HepG2 (cell line): ENCODE measurements at regions not wholly inside any gene's neighbourhood (a gene's known extent, or its start where the extent isn't known, plus 50 kb on each side); places are given as distances from the start of the nearest gene placed in this dataset.
A peak's percentile ranks its signal among the peaks of the same experiment; 100 is the strongest.

Experiments
- ATF2 ChIP-seq: sonication (generic); formaldehyde crosslinking; IDR thresholded peaks from 2 replicates; pipeline ENCODE4 v1.4.0; 2020; ENCODE audit warnings: missing genetic modification reagents
- DR1 ChIP-seq: sonication (generic); formaldehyde crosslinking; IDR thresholded peaks from 2 replicates; pipeline ENCODE4 v1.8.0; 2021; ENCODE audit warnings: mild to moderate bottlenecking, missing genetic modification reagents, inconsistent platforms
- E2F2 ChIP-seq: sonication (generic); formaldehyde crosslinking; IDR thresholded peaks from 2 replicates; pipeline ENCODE4 v1.4.0; 2020; ENCODE audit warnings: missing genetic modification reagents, borderline replicate concordance
- EED ChIP-seq: sonication (generic); formaldehyde crosslinking; IDR thresholded peaks from 2 replicates; pipeline ENCODE4 v1.5.0; 2020; ENCODE audit warnings: mild to moderate bottlenecking, missing genetic modification reagents
- ELF1 ChIP-seq: sonication (generic); formaldehyde crosslinking; IDR thresholded peaks from 2 replicates; pipeline ENCODE4 v1.4.0; 2020; ENCODE audit warnings: missing genetic modification reagents
- ERF ChIP-seq: IDR thresholded peaks from 2 replicates; pipeline ENCODE4 v1.6.1; 2018; ENCODE audit warnings: missing biosample characterization, missing genetic modification reagents
- ESRRA ChIP-seq: sonication (generic); formaldehyde crosslinking; IDR thresholded peaks from 2 replicates; pipeline ENCODE4 v1.5.1; 2020; ENCODE audit warnings: mild to moderate bottlenecking, low read depth, missing genetic modification reagents
- FLYWCH1 ChIP-seq: sonication (generic); formaldehyde crosslinking; IDR thresholded peaks from 2 replicates; pipeline ENCODE4 v1.8.1; 2023; ENCODE audit warnings: mild to moderate bottlenecking, missing genetic modification reagents
- FOXK2 ChIP-seq: fragments of 450-650 bp; IDR thresholded peaks from 2 replicates; pipeline ENCODE4 v1.6.1; 2016
- FOXP1 ChIP-seq, 2 experiments: fragments of 450-650 bp in 1 of 2; IDR thresholded peaks; 2 replicates each; pipeline ENCODE4 v1.6.1; 2017 to 2018; ENCODE audit warnings: antibody characterized with exemption in 1 of 2
- HOMEZ ChIP-seq: IDR thresholded peaks from 2 replicates; pipeline ENCODE4 v1.6.1; 2016; ENCODE audit warnings: low read depth
- JDP2 ChIP-seq: sonication (generic); formaldehyde crosslinking; IDR thresholded peaks from 2 replicates; pipeline ENCODE4 v1.8.1; 2022; ENCODE audit warnings: missing genetic modification reagents, borderline replicate concordance
- MEF2D ChIP-seq: sonication (generic); formaldehyde crosslinking; IDR thresholded peaks from 2 replicates; pipeline ENCODE4 v1.5.1; 2020; ENCODE audit warnings: mild to moderate bottlenecking, missing genetic modification reagents
- MEIS2 ChIP-seq: sonication (generic); formaldehyde crosslinking; IDR thresholded peaks from 2 replicates; pipeline ENCODE4 v1.9.0; 2021; ENCODE audit warnings: mild to moderate bottlenecking, missing genetic modification reagents
- RAD21 ChIP-seq: fragments of 450-650 bp; formaldehyde crosslinking; IDR thresholded peaks from 2 replicates; pipeline ENCODE4 v1.5.0; 2020; ENCODE audit warnings: mild to moderate bottlenecking
- SATB2 ChIP-seq: sonication (generic); formaldehyde crosslinking; IDR thresholded peaks from 2 replicates; pipeline ENCODE4 v1.5.0; 2020; ENCODE audit warnings: missing genetic modification reagents
- SMYD3 ChIP-seq: sonication (generic); formaldehyde crosslinking; IDR thresholded peaks from 2 replicates; pipeline ENCODE4 v1.8.1; 2023; ENCODE audit warnings: mild to moderate bottlenecking, missing genetic modification reagents
- SOX13 ChIP-seq, 3 experiments: fragments of 450-650 bp in 1 of 3; sonication (generic) in 1 of 3; formaldehyde crosslinking in 1 of 3; IDR thresholded peaks in 2 of 3; conservative IDR thresholded peaks in 1 of 3; 2 replicates each; pipeline versions ENCODE4 v1.5.0 to v1.6.1; 2016 to 2020; ENCODE audit warnings: antibody characterized with exemption in 1 of 3, mild to moderate bottlenecking in 1 of 3, missing compliant biosample characterization in 1 of 3, missing genetic modification reagents in 1 of 3, moderate library complexity in 1 of 3
- TARDBP ChIP-seq: sonication (generic); formaldehyde crosslinking; IDR thresholded peaks from 2 replicates; pipeline ENCODE4 v1.8.0; 2022; ENCODE audit warnings: mild to moderate bottlenecking, missing genetic modification reagents
- TCF7L2 ChIP-seq: IDR thresholded peaks from 2 replicates; pipeline ENCODE4 v1.6.1; 2011; ENCODE audit warnings: mild to moderate bottlenecking, low read depth, low read length, moderate library complexity
- ZFYVE20 ChIP-seq: sonication (generic); formaldehyde crosslinking; IDR thresholded peaks from 2 replicates; pipeline ENCODE4 v1.8.0; 2023; ENCODE audit warnings: low read depth, mild to moderate bottlenecking, moderate library complexity, missing genetic modification reagents, borderline replicate concordance
- ZNF101 ChIP-seq: sonication (generic); formaldehyde crosslinking; IDR thresholded peaks from 2 replicates; pipeline ENCODE4 v1.4.0; 2020; ENCODE audit warnings: mild to moderate bottlenecking, low read depth, missing genetic modification reagents, borderline replicate concordance
- ZNF180 ChIP-seq: sonication (generic); formaldehyde crosslinking; IDR thresholded peaks from 2 replicates; pipeline ENCODE4 v1.4.0; 2020; ENCODE audit warnings: low read depth, missing genetic modification reagents, borderline replicate concordance
- ZNF24 ChIP-seq: fragments of 450-650 bp; IDR thresholded peaks from 2 replicates; pipeline ENCODE4 v1.6.1; 2017; ENCODE audit warnings: antibody characterized with exemption, mild to moderate bottlenecking
- ZNF282 ChIP-seq: fragments of 450-650 bp; IDR thresholded peaks from 2 replicates; pipeline ENCODE4 v1.6.1; 2018; ENCODE audit not compliant: partially characterized antibody
- ZSCAN9 ChIP-seq: IDR thresholded peaks from 2 replicates; pipeline ENCODE4 v1.6.1; 2016; ENCODE audit warnings: borderline replicate concordance

GRCh38 chr2:8599421-8600242, 82.2 kb upstream of the ID2 start (continued):
- TF ChIP-seq ZSCAN9 (CRISPR knock-in tag) (no peak), ZNF24 (no peak), MEF2D (CRISPR knock-in tag) (peak; percentile 87), ZNF101 (CRISPR knock-in tag) (no peak), EED (CRISPR knock-in tag) (no peak), ZNF282 (no peak), ATF2 (CRISPR knock-in tag) (0 out of 2 replicates have a peak, but pooled peaks have one; percentile 49), ELF1 (CRISPR knock-in tag) (peak; percentile 29; the same call in 1 of the 2 replicates), E2F2 (CRISPR knock-in tag) (0 out of 2 replicates have a peak, but pooled peaks have one; percentile 48), SATB2 (CRISPR knock-in tag) (no peak), FOXK2 (no peak), ERF (CRISPR knock-in tag) (peak; percentile 67; the same call in 1 of the 2 replicates), RAD21 (CRISPR knock-in tag) (peak; percentile 79), DR1 (no peak), TCF7L2 (no peak), ESRRA (CRISPR knock-in tag) (peak; percentile 82; the same call in 1 of the 2 replicates), ZFYVE20 (no peak), SOX13 (IDR thresholded peaks at IDR 0.05) (no peak), SOX13 (CRISPR knock-in tag; conservative IDR thresholded peaks at IDR 0.05 in 1 of 2, IDR thresholded peaks at IDR 0.05 in 1 of 2) (peak in 1 of 2 experiments; percentile 35; a peak in 1 of 4 replicates), JDP2 (CRISPR knock-in tag) (no peak), FOXP1 (IDR thresholded peaks at IDR 0.05) (no peak), FOXP1 (CRISPR knock-in tag; IDR thresholded peaks at IDR 0.05) (no peak), FLYWCH1 (CRISPR knock-in tag) (0 out of 2 replicates have a peak, but pooled peaks have one; percentile 61), SMYD3 (CRISPR knock-in tag) (peak; percentile 65; the same call in 1 of the 2 replicates), TARDBP (CRISPR knock-in tag) (0 out of 2 replicates have a peak, but pooled peaks have one; percentile 40), HOMEZ (CRISPR knock-in tag) (peak; percentile 48; the same call in 1 of the 2 replicates), MEIS2 (peak; percentile 44; the same call in 1 of the 2 replicates), ZNF180 (CRISPR knock-in tag) (no peak)
